T-cell (primary cell): ENCODE measurements at regions not wholly inside any gene's neighbourhood (a gene's known extent, or its start where the extent isn't known, plus 50 kb on each side); places are given as distances from the start of the nearest gene placed in this dataset.
A peak's percentile ranks its signal among the peaks of the same experiment; 100 is the strongest.

ENCODE experiments used
- ATAC-seq, 4 experiments: fragments of 200-7000 bp in 3 of 4; fragments of 150-1000 bp in 1 of 4; cut with Tn5 transposase; replicated peaks in 1 of 4; 1 replicate in 3 of 4; 2 replicates in 1 of 4; pipeline ENCODE4 v1.10.0; 2021; ENCODE audit warnings: moderate library complexity in 3 of 4, mild to moderate bottlenecking in 2 of 4, moderate number of reproducible peaks in 1 of 4
- CTCF ChIA-PET, 2 donors: fragments of 300-600 bp; sonication (Branson Sonifier 250); formaldehyde crosslinking; loops; one replicate each; lab custom pipeline; 2022; ENCODE audit warnings: antibody characterized with exemption in 2 of 2; lab: Charles Lee
- POLR2A ChIA-PET, 2 donors: fragments of 300-600 bp; sonication (Branson Sonifier 250); formaldehyde crosslinking; loops; one replicate each; lab custom pipeline; 2022; ENCODE audit warnings: antibody characterized with exemption in 2 of 2; lab: Charles Lee
- DNase-seq, 35 experiments: peaks; one replicate each; pipeline versions ENCODE4 v3.0.0 to v3.0.0-alpha.2; 2013 to 2023
- H3K27ac ChIP-seq: one replicate; pipeline ENCODE4 v1.5.1; 2013; ENCODE audit warnings: low read length
- H3K27me3 ChIP-seq, 2 experiments: replicated peaks in 1 of 2; 1 replicate in 1 of 2; 2 replicates in 1 of 2; pipeline versions ENCODE4 v1.6.1 to v1.7.0; 2013; ENCODE audit warnings: low read length in 1 of 2, mixed read lengths in 1 of 2; ENCODE audit not compliant: control insufficient read depth in 2 of 2, insufficient read depth in 2 of 2; ENCODE audit errors: extremely low read depth in 1 of 2
- H3K36me3 ChIP-seq, 2 donors: 1 replicate in 1 of 2; 2 replicates in 1 of 2; pipeline versions ENCODE4 v1.6.1 to v1.7.0; 2013; ENCODE audit warnings: low read length in 1 of 2; ENCODE audit not compliant: control insufficient read depth in 2 of 2, insufficient read depth in 1 of 2; ENCODE audit errors: extremely low read depth in 1 of 2
- H3K4me1 ChIP-seq, 2 experiments: 1 replicate in 1 of 2; 2 replicates in 1 of 2; pipeline versions ENCODE4 v1.6.1 to v1.7.0; 2013; ENCODE audit warnings: low read length in 2 of 2, mixed read lengths in 1 of 2; ENCODE audit not compliant: insufficient read depth in 2 of 2, control insufficient read depth in 1 of 2; ENCODE audit errors: extremely low read depth in 1 of 2
- H3K4me3 ChIP-seq, 2 donors: 1 replicate in 1 of 2; 2 replicates in 1 of 2; pipeline versions ENCODE4 v1.5.1 to v1.7.0; 2013; ENCODE audit warnings: mild to moderate bottlenecking in 2 of 2, low read length in 1 of 2, moderate library complexity in 1 of 2; ENCODE audit not compliant: control insufficient read depth in 1 of 2; ENCODE audit errors: extremely low read depth in 1 of 2
- H3K9me3 ChIP-seq: 2 replicates; pipeline ENCODE4 v1.7.0; 2013
- H3K27ac Mint-ChIP-seq, 2 donors: one replicate each; pipeline ENCODE4 v1.8.0; 2020 to 2021; ENCODE audit warnings: mild to moderate bottlenecking in 2 of 2, mixed read lengths in 2 of 2
- H3K27me3 Mint-ChIP-seq, 2 donors: one replicate each; pipeline ENCODE4 v1.8.0; 2021 to 2022; ENCODE audit warnings: mixed read lengths in 2 of 2
- H3K36me3 Mint-ChIP-seq: one replicate; pipeline ENCODE4 v1.8.0; 2021; ENCODE audit warnings: mixed read lengths
- H3K4me1 Mint-ChIP-seq, 3 donors: one replicate each; pipeline ENCODE4 v1.8.0; 2020 to 2022; ENCODE audit warnings: mixed read lengths in 3 of 3, mild to moderate bottlenecking in 1 of 3
- H3K4me3 Mint-ChIP-seq, 3 donors: one replicate each; pipeline ENCODE4 v1.8.0; 2020 to 2022; ENCODE audit warnings: mild to moderate bottlenecking in 3 of 3, mixed read lengths in 3 of 3, moderate library complexity in 3 of 3
- H3K9me3 Mint-ChIP-seq, 3 donors: one replicate each; pipeline ENCODE4 v1.8.0; 2020 to 2022; ENCODE audit warnings: mixed read lengths in 3 of 3
- WGBS: methylation state at CpG from one replicate; pipeline ENCODE4 v1.1.5; 2013; ENCODE audit warnings: missing lambda C conversion rate; ENCODE audit not compliant: insufficient coverage; 5-methylcytosine and 5-hydroxymethylcytosine counted together

- ChIA-PET POLR2A (no interaction called here), CTCF (interaction anchor here in 1 of 2 donors (0.5 kb wide), 1 partner anchor 16 kb away, joined by 4 read pairs; no protein-coding TSS in a partner anchor)
- H3K27me3 Mint-ChIP-seq = no peaks in the 10 kb centered on the region
- no peaks in the 10 kb centered on the region for H3K36me3 ChIP-seq
- no peaks in the 10 kb centered on the region for H3K9me3 ChIP-seq
- no peak overlapping the region for H3K4me3 ChIP-seq
- H3K4me3 Mint-ChIP-seq = no peak overlapping the region
- H3K36me3 Mint-ChIP-seq = no peaks in the 10 kb centered on the region
- no peaks in the 10 kb centered on the region for H3K4me1 ChIP-seq
- H3K27me3 ChIP-seq = no peaks in the 10 kb centered on the region
- ATAC-seq (no peak), DNase-seq (no peak)
- peaks cover 0 to 2% (median 0%) of the 10 kb centered on the region in 3 donors for H3K4me1 Mint-ChIP-seq
- peaks cover 0 to 4% (median 0%) of the 10 kb centered on the region in 3 donors for H3K9me3 Mint-ChIP-seq
- H3K27ac Mint-ChIP-seq = no peak overlapping the region
- WGBS = no CpG with 5 or more reads among the region's 3 CpGs
- H3K27ac ChIP-seq = no peak overlapping the region
Observed at GRCh38 chr4:115249808-115250207, 136.4 kb upstream of the NDST4 start.

DNA sequence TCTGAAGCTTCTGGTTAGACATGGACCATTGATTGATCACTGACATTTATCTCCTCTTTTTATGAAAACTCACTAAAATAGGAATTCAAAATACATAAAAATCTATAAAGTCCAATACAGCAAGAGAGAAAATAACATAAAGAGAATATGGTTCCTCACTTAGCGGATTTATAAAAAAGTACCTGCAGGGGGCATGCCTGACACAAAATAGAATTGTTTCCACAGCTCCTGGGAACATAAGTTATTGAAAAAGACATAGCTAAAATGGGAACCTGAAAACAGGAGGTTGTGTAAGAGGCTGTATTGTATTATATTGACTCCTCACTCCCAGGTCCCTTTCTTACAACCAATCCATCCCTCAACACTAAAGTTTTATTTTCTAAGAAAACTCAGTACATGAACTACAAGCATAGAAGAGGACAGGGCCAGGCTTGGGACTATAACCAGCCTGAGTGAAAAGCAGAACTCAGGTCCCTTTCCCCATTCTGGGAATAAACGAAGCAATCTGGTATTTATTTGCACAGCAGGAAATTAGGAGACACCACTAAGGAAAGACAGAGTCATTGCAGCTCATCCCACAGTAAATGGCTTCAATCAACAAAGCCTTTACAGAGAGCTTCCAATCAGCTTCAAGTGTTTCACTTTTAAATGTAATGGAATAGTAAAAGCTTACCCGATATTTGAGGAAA is 121.1 kb upstream of the NDST4 start:
- ATAC-seq (no peak), DNase-seq (peak in 1 of 35 experiments; percentile 20)
- Mint-ChIP-seq H3K9me3 (no peaks in the 10 kb centered on the region), H3K4me3 (no peak overlapping the region), H3K36me3 (no peaks in the 10 kb centered on the region), H3K4me1 (peaks cover 0 to 3% (median 0%) of the 10 kb centered on the region in 3 donors), H3K27ac (no peak overlapping the region), H3K27me3 (no peaks in the 10 kb centered on the region)
- Histone ChIP-seq H3K27ac (no peak overlapping the region), H3K4me3 (no peak overlapping the region), H3K4me1 (no peaks in the 10 kb centered on the region), H3K9me3 (no peaks in the 10 kb centered on the region), H3K27me3 (no peaks in the 10 kb centered on the region), H3K36me3 (no peaks in the 10 kb centered on the region)
- CTCF ChIA-PET = interaction anchor here in 1 of 2 donors (0.6 to 2.3 kb wide), 3 partner anchors 9 to 302 kb away, joined by 4 to 14 read pairs (median 4); no protein-coding TSS in a partner anchor
- no CpG with 5 or more reads among the region's 3 CpGs for WGBS
- POLR2A ChIA-PET = interaction anchor here in 1 of 2 donors (0.6 kb wide), 1 partner anchor 191 kb away, joined by 3 read pairs; no protein-coding TSS in a partner anchor

- peaks cover 0 to 3% (median 0%) of the 10 kb centered on the region in 3 donors for H3K4me1 Mint-ChIP-seq
- H3K4me3 ChIP-seq = no peak overlapping the region
- H3K9me3 ChIP-seq = no peaks in the 10 kb centered on the region
- ChIA-PET POLR2A (no interaction called here), CTCF (interaction anchor here in 1 of 2 donors (0.6 to 2.3 kb wide), 4 partner anchors 10 to 751 kb away, joined by 4 to 14 read pairs (median 4); no protein-coding TSS in a partner anchor)
- H3K27me3 Mint-ChIP-seq = no peaks in the 10 kb centered on the region
- no peaks in the 10 kb centered on the region for H3K36me3 ChIP-seq
- no peaks in the 10 kb centered on the region for H3K36me3 Mint-ChIP-seq
- ATAC-seq (no peak), DNase-seq (no peak)
- no peak overlapping the region for H3K27ac ChIP-seq
- H3K4me1 ChIP-seq = no peaks in the 10 kb centered on the region
- no CpG with 5 or more reads among the region's 2 CpGs for WGBS
- no peak overlapping the region for H3K27ac Mint-ChIP-seq
- no peaks in the 10 kb centered on the region for H3K27me3 ChIP-seq
- H3K4me3 Mint-ChIP-seq = no peak overlapping the region
- no peaks in the 10 kb centered on the region for H3K9me3 Mint-ChIP-seq
Observed at GRCh38 chr4:115233600-115233999, 120.2 kb upstream of the NDST4 start.

GRCh38 chr4:115229873-115230272 is 116.5 kb upstream of the NDST4 start:
- peaks cover 0 to 10% (median 2%) of the 10 kb centered on the region in 3 donors for H3K9me3 Mint-ChIP-seq
- ChIA-PET POLR2A (no interaction called here), CTCF (no interaction called here)
- no peaks in the 10 kb centered on the region for H3K27me3 Mint-ChIP-seq
- no peak overlapping the region for H3K27ac Mint-ChIP-seq
- Histone ChIP-seq H3K27ac (no peak overlapping the region), H3K36me3 (no peaks in the 10 kb centered on the region), H3K4me1 (no peaks in the 10 kb centered on the region), H3K9me3 (no peaks in the 10 kb centered on the region), H3K27me3 (no peaks in the 10 kb centered on the region), H3K4me3 (no peak overlapping the region)
- DNase-seq (no peak), ATAC-seq (no peak)
- peaks cover 0 to 3% (median 0%) of the 10 kb centered on the region in 3 donors for H3K4me1 Mint-ChIP-seq
- H3K4me3 Mint-ChIP-seq = no peak overlapping the region
- H3K36me3 Mint-ChIP-seq = no peaks in the 10 kb centered on the region

GRCh38 chr4:115228851-115229250 is 115.4 kb upstream of the NDST4 start:
- WGBS = 78% methylated on average over 1 of the region's 2 CpGs
- no peaks in the 10 kb centered on the region for H3K27me3 Mint-ChIP-seq
- peaks cover 2 to 14% (median 3%) of the 10 kb centered on the region in 3 donors for H3K9me3 Mint-ChIP-seq
- no peak overlapping the region for H3K4me3 Mint-ChIP-seq
- CTCF ChIA-PET = no interaction called here
- H3K4me1 Mint-ChIP-seq = no peaks in the 10 kb centered on the region
- Histone ChIP-seq H3K27ac (no peak overlapping the region), H3K36me3 (no peaks in the 10 kb centered on the region), H3K9me3 (no peaks in the 10 kb centered on the region), H3K27me3 (no peaks in the 10 kb centered on the region), H3K4me1 (no peaks in the 10 kb centered on the region), H3K4me3 (no peak overlapping the region)
- no peak for ATAC-seq
- DNase-seq = no peak
- no peaks in the 10 kb centered on the region for H3K36me3 Mint-ChIP-seq
- POLR2A ChIA-PET = interaction anchor here in 1 of 2 donors (0.8 kb wide), 1 partner anchor 702 kb away, joined by 3 read pairs; no protein-coding TSS in a partner anchor
- no peak overlapping the region for H3K27ac Mint-ChIP-seq

DNA sequence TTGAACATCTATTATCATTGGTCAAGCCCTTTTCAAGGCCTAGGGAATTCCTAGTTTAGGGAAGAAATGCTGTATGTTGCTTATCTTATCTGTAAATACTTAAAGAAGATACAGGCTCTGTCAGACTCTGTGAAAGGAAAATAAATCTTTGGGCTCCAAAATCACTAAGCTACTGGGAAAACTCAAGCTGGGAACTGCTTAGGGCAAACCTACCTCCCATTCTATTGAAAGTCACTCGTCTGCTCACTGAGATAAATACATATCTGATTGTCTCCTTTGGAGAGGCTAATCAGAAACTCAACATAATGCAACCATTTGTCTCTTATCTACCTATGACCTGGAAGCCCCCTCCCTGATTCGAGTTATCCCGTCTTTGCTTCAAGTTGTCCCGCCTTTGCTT is 108.6 kb upstream of the NDST4 start:
- ChIA-PET CTCF (no interaction called here), POLR2A (no interaction called here)
- Histone ChIP-seq H3K4me3 (no peak overlapping the region), H3K36me3 (no peaks in the 10 kb centered on the region), H3K4me1 (no peaks in the 10 kb centered on the region), H3K9me3 (no peaks in the 10 kb centered on the region), H3K27me3 (no peaks in the 10 kb centered on the region), H3K27ac (no peak overlapping the region)
- Mint-ChIP-seq H3K27ac (no peak overlapping the region), H3K27me3 (no peaks in the 10 kb centered on the region), H3K36me3 (no peaks in the 10 kb centered on the region), H3K4me1 (no peaks in the 10 kb centered on the region), H3K9me3 (peaks cover 0 to 12% (median 7%) of the 10 kb centered on the region in 3 donors), H3K4me3 (no peak overlapping the region)
- WGBS = 33% methylated on average over 1 of the region's 4 CpGs
- ATAC-seq (no peak), DNase-seq (no peak)
